GM12878 (cell line): ENCODE measurements at regions not wholly inside any gene's neighbourhood (a gene's known extent, or its start where the extent isn't known, plus 50 kb on each side); places are given as distances from the start of the nearest gene placed in this dataset.

Experiments used
- HDAC2 ChIP-seq: fragments of 200-600 bp; sonication (generic); IDR thresholded peaks from 2 replicates; pipeline ENCODE4 v1.6.1; 2017
- HDGF ChIP-seq: fragments of 450-650 bp; IDR thresholded peaks from 2 replicates; pipeline ENCODE4 v1.6.1; 2016; ENCODE audit warnings: antibody characterized with exemption
- MAX ChIP-seq: IDR thresholded peaks from 2 replicates; pipeline ENCODE4 v1.6.1; 2012; ENCODE audit warnings: low read depth, low read length, improper control_type of control experiment
- NFYB ChIP-seq: IDR thresholded peaks from 2 replicates; pipeline ENCODE4 v1.6.1; 2011; ENCODE audit warnings: low read depth, mild to moderate bottlenecking, low read length, improper control_type of control experiment, moderate library complexity; ENCODE audit not compliant: insufficient read depth
- POLR2A ChIP-seq: IDR thresholded peaks from 2 replicates; pipeline ENCODE4 v1.6.1; 2011; ENCODE audit warnings: low read depth, mild to moderate bottlenecking, low read length
- POLR2AphosphoS5 ChIP-seq: IDR thresholded peaks from 2 replicates; pipeline ENCODE4 v1.6.1; 2011; ENCODE audit warnings: mild to moderate bottlenecking, low read length, inconsistent platforms
- RBBP5 ChIP-seq: fragments of 200-600 bp; sonication (generic); conservative IDR thresholded peaks from 2 replicates; pipeline ENCODE4 v1.6.1; 2016
- TCF7 ChIP-seq: IDR thresholded peaks from 2 replicates; pipeline ENCODE4 v1.6.1; 2014; ENCODE audit warnings: antibody characterized with exemption, borderline replicate concordance
- YY1 ChIP-seq: IDR thresholded peaks from 2 replicates; pipeline ENCODE4 v1.6.1; 2011; ENCODE audit warnings: low read depth, mild to moderate bottlenecking, low read length
- ZNF274 ChIP-seq: IDR thresholded peaks from one replicate; pipeline ENCODE4 v1.8.0; 2011; ENCODE audit not compliant: insufficient read length, insufficient read depth
- ZNF384 ChIP-seq: IDR thresholded peaks from 2 replicates; pipeline ENCODE4 v1.6.1; 2012; ENCODE audit warnings: low read depth, mild to moderate bottlenecking, low read length, improper control_type of control experiment, borderline replicate concordance
- TF ChIP-seq, protein P1 (sequence below): IDR thresholded peaks from 2 replicates; pipeline ENCODE4 v1.6.1; 2012; ENCODE audit warnings: mild to moderate bottlenecking, low read depth, low read length
- TF ChIP-seq, protein P2 (sequence below): IDR thresholded peaks from 2 replicates; pipeline ENCODE4 v1.6.1; 2011; ENCODE audit warnings: low read depth, low read length, improper control_type of control experiment, borderline replicate concordance

DNA sequence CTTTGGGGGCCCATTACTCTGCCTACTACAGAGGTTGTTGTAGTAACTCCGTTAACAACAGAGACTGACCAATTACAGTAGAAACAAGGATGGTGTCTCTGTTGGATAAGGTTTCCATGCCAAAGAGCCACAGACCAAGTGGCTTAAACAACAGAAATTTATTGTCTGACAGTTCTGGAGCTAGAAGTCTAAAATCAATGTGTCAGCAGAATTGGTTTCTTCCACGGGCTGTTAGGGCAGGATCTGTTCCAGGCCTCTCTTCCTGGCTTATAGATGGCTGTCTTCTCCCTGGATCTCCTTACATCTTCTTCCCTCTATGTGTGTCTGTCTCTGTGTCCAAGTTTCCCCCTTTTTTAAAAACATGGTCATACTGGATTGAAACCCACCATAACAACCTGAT, 135.3 kb downstream of the AKAIN1 start:
- TF ChIP-seq POLR2AphosphoS5 (no peak), HDGF (no peak), TCF7 (no peak), POLR2A (no peak), ZNF384 (no peak), ZNF274 (no peak), YY1 (no peak), HDAC2 (no peak), NFYB (no peak), RBBP5 (no peak), MAX (no peak)
- TF ChIP-seq, protein P1, sequence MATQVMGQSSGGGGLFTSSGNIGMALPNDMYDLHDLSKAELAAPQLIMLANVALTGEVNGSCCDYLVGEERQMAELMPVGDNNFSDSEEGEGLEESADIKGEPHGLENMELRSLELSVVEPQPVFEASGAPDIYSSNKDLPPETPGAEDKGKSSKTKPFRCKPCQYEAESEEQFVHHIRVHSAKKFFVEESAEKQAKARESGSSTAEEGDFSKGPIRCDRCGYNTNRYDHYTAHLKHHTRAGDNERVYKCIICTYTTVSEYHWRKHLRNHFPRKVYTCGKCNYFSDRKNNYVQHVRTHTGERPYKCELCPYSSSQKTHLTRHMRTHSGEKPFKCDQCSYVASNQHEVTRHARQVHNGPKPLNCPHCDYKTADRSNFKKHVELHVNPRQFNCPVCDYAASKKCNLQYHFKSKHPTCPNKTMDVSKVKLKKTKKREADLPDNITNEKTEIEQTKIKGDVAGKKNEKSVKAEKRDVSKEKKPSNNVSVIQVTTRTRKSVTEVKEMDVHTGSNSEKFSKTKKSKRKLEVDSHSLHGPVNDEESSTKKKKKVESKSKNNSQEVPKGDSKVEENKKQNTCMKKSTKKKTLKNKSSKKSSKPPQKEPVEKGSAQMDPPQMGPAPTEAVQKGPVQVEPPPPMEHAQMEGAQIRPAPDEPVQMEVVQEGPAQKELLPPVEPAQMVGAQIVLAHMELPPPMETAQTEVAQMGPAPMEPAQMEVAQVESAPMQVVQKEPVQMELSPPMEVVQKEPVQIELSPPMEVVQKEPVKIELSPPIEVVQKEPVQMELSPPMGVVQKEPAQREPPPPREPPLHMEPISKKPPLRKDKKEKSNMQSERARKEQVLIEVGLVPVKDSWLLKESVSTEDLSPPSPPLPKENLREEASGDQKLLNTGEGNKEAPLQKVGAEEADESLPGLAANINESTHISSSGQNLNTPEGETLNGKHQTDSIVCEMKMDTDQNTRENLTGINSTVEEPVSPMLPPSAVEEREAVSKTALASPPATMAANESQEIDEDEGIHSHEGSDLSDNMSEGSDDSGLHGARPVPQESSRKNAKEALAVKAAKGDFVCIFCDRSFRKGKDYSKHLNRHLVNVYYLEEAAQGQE = no peak
- TF ChIP-seq, protein P2, sequence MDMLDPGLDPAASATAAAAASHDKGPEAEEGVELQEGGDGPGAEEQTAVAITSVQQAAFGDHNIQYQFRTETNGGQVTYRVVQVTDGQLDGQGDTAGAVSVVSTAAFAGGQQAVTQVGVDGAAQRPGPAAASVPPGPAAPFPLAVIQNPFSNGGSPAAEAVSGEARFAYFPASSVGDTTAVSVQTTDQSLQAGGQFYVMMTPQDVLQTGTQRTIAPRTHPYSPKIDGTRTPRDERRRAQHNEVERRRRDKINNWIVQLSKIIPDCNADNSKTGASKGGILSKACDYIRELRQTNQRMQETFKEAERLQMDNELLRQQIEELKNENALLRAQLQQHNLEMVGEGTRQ = no peak
